ENCODE measurements at regions not wholly inside any gene's neighbourhood (a gene's known extent, or its start where the extent isn't known, plus 50 kb on each side); places are given as distances from the start of the nearest gene placed in this dataset.

DNA sequence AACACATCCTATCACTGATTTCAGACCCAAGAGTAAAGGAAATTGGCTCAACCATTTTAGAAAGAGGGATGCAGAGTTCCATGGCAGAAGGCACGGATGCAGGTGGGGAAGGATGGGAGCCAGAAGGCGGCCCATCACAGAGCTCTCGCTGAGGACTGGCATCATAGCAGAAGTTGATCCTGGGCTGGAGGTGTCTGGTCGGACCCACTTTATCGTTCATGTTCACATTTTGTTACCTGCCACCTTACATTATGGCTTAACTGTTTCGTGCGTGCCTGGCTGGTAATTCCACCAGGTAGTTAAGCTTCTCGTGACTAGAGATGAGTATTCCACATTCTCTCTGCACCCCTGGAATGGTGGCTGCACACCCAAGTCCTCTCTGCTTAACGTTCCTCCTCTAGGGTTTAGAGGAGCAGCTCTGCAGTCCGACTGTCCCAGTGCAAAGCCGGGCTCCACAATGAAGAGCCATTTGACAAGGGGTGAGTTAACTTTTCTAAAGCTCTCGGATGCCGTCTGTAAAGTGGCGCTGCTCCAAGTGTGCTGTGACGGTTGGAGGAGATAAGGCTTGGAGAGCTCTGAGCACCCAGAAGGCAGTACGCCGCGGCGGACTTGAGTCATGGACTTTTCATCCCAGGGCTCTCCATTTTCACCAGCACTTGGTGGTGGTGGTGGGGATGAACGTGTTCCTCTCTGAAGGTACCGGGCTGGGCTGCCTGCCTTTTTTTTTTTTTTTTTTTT lies 157.1 kb upstream of the SHH start:
- no peaks in the 10 kb centered on the region for H3K79me2 ChIP-seq (ENCODE audit: insufficient read depth, low read length)
- BruUV-seq (replicated peaks) = no TSS peak
- H3K27me3 ChIP-seq (ENCODE audit: control insufficient read depth in 1 of 2, insufficient read depth in 2 of 2, low read length in 2 of 2) = peaks cover 5 to 23% of the 10 kb centered on the region in 2 experiments; a peak in 3 of 5 replicates
- H2AFZ ChIP-seq (ENCODE audit: low read length) = no peak overlapping the region
- no peak overlapping the region for H3K27ac ChIP-seq (ENCODE audit: extremely low read length, insufficient read depth, low read length)
- DNase-seq (ENCODE audit: low spot score) = no peak
- in situ Hi-C loops (cut with HindIII; ENCODE audit: extremely low pct_ligation_motif_present, low pct_unique_long_range_greater_than_20kb) (loop anchor here (10.0 kb wide), 1 partner anchor 155 kb away; the partner anchor contains the start of gene SHH), intact Hi-C loops (cut with micrococcal nuclease; ENCODE audit: unreplicated experiment) (no loop called here)
- ATAC-seq = no peak
- H3K4me1 ChIP-seq (ENCODE audit: insufficient read depth, low read length) = peaks cover under 1% of the 10 kb centered on the region; the same call in 1 of the 2 replicates
- peaks cover 1 to 4% of the 10 kb centered on the region in 2 experiments; a peak in 2 of 5 replicates for H3K36me3 ChIP-seq (replicated peaks in 1 of 2; ENCODE audit: control insufficient read depth in 1 of 2, insufficient read depth in 2 of 2, low read length in 2 of 2)
- no peaks in the 10 kb centered on the region for H3K9me3 ChIP-seq (ENCODE audit: low read length)
- no peaks in the 10 kb centered on the region for H4K20me1 ChIP-seq (ENCODE audit: insufficient read depth, low read length)
- ChIA-PET CTCF (ENCODE audit: low intra/inter-chr PET ratio, low total read pairs) (no interaction called here), POLR2A (interaction anchor here (0.7 kb wide), 1 partner anchor 8 kb away, joined by 4 read pairs; no protein-coding TSS in a partner anchor)
- no peak overlapping the region for H3K4me2 ChIP-seq (ENCODE audit: low read depth, low read length)
- TF ChIP-seq ZNF205 (CRISPR knock-in tag; IDR thresholded peaks at IDR 0.05) (no peak), MED8 (CRISPR knock-in tag; IDR thresholded peaks at IDR 0.05; ENCODE audit: insufficient replicate concordance) (no peak), ZNF275 (CRISPR knock-in tag; IDR thresholded peaks at IDR 0.05; ENCODE audit: borderline replicate concordance) (no peak), MAFK (conservative IDR thresholded peaks at IDR 0.05 in 1 of 2, IDR thresholded peaks at IDR 0.05 in 1 of 2; ENCODE audit: low read length in 2 of 2) (no peak), SRSF1 (optimal IDR thresholded peaks at IDR 0.05; ENCODE audit: low read depth, low read length) (no peak), POLR2A (IDR thresholded peaks at IDR 0.05; ENCODE audit: insufficient read depth in 1 of 2, low read depth in 2 of 2, low read length in 2 of 2) (peak in 1 of 2 experiments; percentile 36; a peak in 1 of 4 replicates), JUND (CRISPR knock-in tag; IDR thresholded peaks at IDR 0.05) (no peak)
- TF ChIP-seq, protein P1, sequence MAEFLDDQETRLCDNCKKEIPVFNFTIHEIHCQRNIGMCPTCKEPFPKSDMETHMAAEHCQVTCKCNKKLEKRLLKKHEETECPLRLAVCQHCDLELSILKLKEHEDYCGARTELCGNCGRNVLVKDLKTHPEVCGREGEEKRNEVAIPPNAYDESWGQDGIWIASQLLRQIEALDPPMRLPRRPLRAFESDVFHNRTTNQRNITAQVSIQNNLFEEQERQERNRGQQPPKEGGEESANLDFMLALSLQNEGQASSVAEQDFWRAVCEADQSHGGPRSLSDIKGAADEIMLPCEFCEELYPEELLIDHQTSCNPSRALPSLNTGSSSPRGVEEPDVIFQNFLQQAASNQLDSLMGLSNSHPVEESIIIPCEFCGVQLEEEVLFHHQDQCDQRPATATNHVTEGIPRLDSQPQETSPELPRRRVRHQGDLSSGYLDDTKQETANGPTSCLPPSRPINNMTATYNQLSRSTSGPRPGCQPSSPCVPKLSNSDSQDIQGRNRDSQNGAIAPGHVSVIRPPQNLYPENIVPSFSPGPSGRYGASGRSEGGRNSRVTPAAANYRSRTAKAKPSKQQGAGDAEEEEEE (CRISPR knock-in tag; IDR thresholded peaks at IDR 0.05; ENCODE audit: borderline replicate concordance) = no peak
- H3K4me3 ChIP-seq (replicated peaks in 1 of 3; ENCODE audit: insufficient read depth in 1 of 3, low read depth in 2 of 3, low read length in 3 of 3) = no peak overlapping the region
- H3K9ac ChIP-seq (ENCODE audit: insufficient read depth, low read depth, low read length) = no peak overlapping the region
- FAIRE-seq = no peak
- 85% methylated on average over 21 of the region's 21 CpGs for WGBS (ENCODE audit: low lambda C conversion rate)

Measured in HepG2 (cell line).